H4 (cell line): ENCODE measurements at regions not wholly inside any gene's neighbourhood (a gene's known extent, or its start where the extent isn't known, plus 50 kb on each side); places are given as distances from the start of the nearest gene placed in this dataset.
"Not testable (repeated sequence)": the region's sequence is repeated elsewhere in the genome, so short reads cannot be mapped to it uniquely, and the experiment has no call there.

Experiments
- DNase-seq: peaks from one replicate; pipeline ENCODE4 v3.0.0-alpha.2; 2015; ENCODE audit warnings: low spot score

GRCh38 chr6:130494729-130495128 is 128.9 kb downstream of the TMEM200A start:
- DNase-seq, result no peak

- no peak for DNase-seq
Measured at GRCh38 chr6:130500693-130501092, 134.9 kb downstream of the TMEM200A start.

- no peak for DNase-seq
Measured at GRCh38 chr6:130503146-130503545, 137.3 kb downstream of the TMEM200A start.

- no peak for DNase-seq
Measured at GRCh38 chr6:130505808-130506598, 140.2 kb downstream of the TMEM200A start.

GRCh38 chr6:130507005-130507665 is 141.3 kb downstream of the TMEM200A start:
- DNase-seq, result not testable (repeated sequence)

- no peak for DNase-seq
Measured at GRCh38 chr6:130507666-130508028, 141.8 kb downstream of the TMEM200A start.

- DNase-seq, result peak; percentile 87
Measured at GRCh38 chr6:130513770-130514169, 148.0 kb downstream of the TMEM200A start.

GRCh38 chr6:130514712-130515111 is 148.9 kb downstream of the TMEM200A start:
- no peak for DNase-seq

- DNase-seq, result no peak
Measured at GRCh38 chr6:130515306-130515705, 149.5 kb downstream of the TMEM200A start.

GRCh38 chr6:130516604-130517003 is 150.8 kb downstream of the TMEM200A start:
- DNase-seq, result no peak

GRCh38 chr6:130517444-130517931 is 151.7 kb downstream of the TMEM200A start:
- DNase-seq, result no peak

GRCh38 chr6:130518588-130518987 is 152.8 kb downstream of the TMEM200A start:
- DNase-seq, result no peak

GRCh38 chr6:130520221-130520620 is 154.4 kb downstream of the TMEM200A start:
- no peak for DNase-seq

- DNase-seq, result no peak
Measured at GRCh38 chr6:130520801-130521200, 155.0 kb downstream of the TMEM200A start.

GRCh38 chr6:130524552-130524951 is 158.7 kb downstream of the TMEM200A start:
- DNase-seq, result no peak

- no peak for DNase-seq
Measured at GRCh38 chr6:130525408-130525807, 159.6 kb downstream of the TMEM200A start.

GRCh38 chr6:130526466-130526865 is 160.6 kb downstream of the TMEM200A start:
- no peak for DNase-seq

GRCh38 chr6:130527173-130527572 is 161.4 kb downstream of the TMEM200A start:
- no peak for DNase-seq

GRCh38 chr6:130529569-130530149 is 163.8 kb downstream of the TMEM200A start:
- no peak for DNase-seq

GRCh38 chr6:130534627-130535026 is 168.8 kb downstream of the TMEM200A start:
- DNase-seq, result no peak

GRCh38 chr6:130535242-130535641 is 169.4 kb downstream of the TMEM200A start:
- no peak for DNase-seq

- no peak for DNase-seq
Measured at GRCh38 chr6:130537447-130537846, 171.6 kb downstream of the TMEM200A start.

GRCh38 chr6:130547723-130548122 is 181.9 kb downstream of the TMEM200A start:
- no peak for DNase-seq
